ENCODE measurements at regions not wholly inside any gene's neighbourhood (a gene's known extent, or its start where the extent isn't known, plus 50 kb on each side); places are given as distances from the start of the nearest gene placed in this dataset.
A peak's percentile ranks its signal among the peaks of the same experiment; 100 is the strongest.

DNA sequence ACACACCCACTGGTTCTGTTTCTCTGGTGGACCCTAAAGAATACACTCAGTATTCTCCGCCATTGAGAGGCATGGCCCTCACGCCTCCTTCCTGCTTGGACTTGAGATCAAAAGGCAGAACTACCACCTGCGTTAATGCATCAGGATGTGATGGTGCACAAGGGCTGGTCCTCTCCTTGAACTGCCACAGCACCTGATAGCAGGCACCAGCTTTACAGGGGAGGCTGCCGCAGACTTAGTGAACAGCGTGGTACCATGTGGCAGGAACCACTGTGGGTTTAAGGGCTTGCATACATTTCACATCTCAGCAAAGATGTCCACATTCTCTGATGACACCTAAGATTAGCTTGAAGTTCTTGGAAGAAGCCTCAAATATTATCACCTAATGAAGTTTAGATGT, 208.7 kb downstream of the GADD45G start:
- DNase-seq = no peak

GRCh38 chr9:89814340-89815040, 209.7 kb downstream of the GADD45G start:
- DNase-seq = peak in 1 of 2 experiments; percentile 60

DNA sequence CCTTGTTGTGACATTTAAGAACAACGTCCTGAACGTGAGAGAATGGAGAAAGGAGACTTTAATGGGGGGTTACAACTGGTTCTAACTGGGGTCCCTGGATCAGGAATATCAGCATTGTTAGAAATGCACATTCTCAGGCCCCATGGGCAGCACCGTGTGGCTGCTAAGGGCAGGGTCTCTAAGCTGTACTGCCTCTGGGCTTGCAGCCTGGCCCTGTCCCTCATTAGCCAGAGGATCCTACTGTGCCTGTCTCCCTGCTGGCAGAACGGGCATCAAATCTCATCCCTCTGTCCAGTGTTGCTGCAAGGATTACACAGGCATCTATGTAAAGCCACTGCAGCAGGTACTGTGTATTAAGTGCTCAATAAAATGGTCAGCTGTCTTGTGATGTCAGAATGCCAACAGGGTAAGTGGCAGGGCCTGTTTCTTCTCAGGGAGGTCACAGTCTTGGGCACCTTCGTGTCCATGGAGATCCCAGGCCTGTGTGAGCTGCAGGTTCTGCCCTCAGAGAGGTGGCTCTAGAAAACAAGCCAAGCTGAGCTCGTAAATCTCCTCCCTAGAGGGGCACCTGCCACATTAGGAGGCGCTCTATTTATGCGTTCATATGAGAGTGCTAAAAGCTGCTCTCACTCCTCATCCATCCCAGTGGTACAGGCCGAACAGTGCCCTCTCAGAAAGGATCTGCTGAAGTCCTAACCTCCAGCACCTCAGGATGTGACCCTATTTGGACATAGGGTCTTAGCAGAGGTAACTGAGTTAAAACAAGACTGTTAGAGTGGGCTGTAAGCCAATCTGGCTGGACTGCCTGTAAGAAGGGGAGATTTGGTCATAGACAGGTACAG, 210.5 kb downstream of the GADD45G start:
- DNase-seq = no peak

GRCh38 chr9:89815903-89816573, 211.2 kb downstream of the GADD45G start:
- no peak for DNase-seq

DNA sequence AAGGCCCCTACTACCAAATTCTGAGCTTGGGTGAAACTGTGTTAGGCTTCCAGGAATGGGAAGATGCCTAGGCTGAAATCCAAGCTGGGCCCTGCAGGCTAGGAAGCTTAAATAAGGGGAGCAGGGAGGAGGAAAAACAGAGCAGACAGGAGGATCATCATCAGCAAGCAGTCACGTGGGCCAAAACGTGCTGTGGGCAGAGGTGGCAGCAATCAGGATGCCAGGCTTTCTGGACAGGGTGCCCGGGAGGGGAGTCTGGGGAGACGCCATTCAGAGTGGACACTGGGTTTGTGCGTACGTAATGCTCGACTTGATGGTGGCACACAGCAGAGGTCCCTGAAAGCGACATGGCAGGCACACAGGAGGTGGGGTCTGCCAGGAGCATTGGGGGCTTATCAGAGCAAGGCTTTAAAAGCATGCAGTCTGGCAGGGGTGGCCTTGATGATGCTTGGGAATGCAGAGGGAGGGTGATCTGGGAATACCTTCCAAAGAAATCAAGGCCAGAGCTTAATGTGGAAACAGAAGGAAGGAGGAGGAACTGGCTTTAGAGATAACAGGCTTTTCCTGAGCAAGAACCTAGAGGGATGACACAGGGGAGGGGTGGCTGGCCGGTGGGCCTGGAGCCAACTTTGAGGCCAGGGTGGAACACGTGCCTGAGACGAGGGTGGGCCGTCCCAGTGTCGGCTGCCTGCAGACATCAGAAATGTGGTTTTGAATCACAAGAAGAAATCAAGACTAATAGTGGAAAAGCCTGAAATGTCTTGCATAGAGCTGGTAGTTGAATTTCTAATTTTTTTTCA, 212.5 kb downstream of the GADD45G start:
- DNase-seq = no peak

- no peak for DNase-seq
Measured at GRCh38 chr9:89820337-89820736, 215.5 kb downstream of the GADD45G start.

GRCh38 chr9:89821081-89821480, 216.3 kb downstream of the GADD45G start:
- DNase-seq = no peak

- DNase-seq = no peak
Measured at GRCh38 chr9:89822996-89823395, 218.2 kb downstream of the GADD45G start.

- no peak for DNase-seq
Measured at GRCh38 chr9:89825669-89826068, 220.9 kb downstream of the GADD45G start.

- DNase-seq = no peak
Measured at GRCh38 chr9:89826186-89826585, 221.4 kb downstream of the GADD45G start.

DNA sequence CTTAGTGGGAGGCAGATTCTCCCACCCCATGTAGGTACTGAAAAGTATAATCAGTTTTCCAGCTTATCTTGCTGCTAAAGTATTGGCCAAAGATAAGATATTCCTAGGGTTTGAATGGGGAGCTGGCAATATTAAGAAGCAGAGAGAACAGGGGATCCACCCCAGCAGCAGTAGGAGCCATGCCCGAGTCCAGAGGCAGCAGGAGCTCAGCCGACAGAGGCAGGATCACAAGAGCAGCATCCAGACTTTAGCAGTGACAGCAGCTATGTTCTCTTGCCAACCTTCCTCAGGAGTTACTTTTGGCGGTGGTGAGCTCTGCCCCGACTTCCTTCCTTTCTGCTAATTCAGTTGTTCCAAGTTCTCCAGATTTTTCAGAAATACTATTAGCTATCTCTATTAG, 224.5 kb downstream of the GADD45G start:
- no peak for DNase-seq

- DNase-seq = no peak
Measured at GRCh38 chr9:89835666-89836065, 230.9 kb downstream of the GADD45G start.

DNA sequence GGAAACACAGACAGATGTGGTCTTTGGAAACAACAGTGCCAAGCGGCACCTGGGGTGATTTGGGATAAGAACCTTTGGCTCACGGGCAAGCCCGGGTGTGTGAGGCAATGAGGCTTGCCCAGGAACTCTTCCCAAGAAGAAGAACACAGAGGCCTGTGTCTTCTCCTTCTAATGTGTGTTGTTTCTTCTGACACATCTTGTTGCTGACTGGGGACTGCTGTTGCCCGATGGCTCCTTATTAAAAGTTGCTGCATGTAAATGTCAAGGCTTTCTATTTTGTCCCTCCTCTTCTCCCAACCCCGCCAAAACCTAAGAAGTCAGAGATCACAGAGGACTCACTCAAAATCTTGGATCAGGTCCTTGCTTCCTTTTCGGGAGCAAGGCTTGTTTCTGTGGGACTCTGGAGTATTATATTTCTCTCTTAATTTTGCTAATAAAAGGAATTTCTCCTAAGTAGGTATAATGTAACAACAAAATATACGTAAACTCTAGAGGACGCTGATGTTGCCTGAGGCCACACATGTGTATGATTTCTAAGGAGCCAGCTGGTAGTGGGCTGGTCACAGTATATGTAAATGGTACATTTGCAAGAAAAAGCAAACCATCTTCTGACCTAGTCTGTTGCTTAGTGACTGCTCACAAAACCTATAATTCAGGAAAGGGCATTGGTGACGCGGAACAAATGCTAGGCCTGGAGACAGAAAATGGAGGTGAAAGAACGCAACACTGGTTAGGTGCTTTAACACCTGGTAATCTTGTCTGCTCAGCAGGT, 232.5 kb downstream of the GADD45G start:
- DNase-seq = no peak

- DNase-seq = no peak
Measured at GRCh38 chr9:89837934-89838310, 233.1 kb downstream of the GADD45G start.

DNA sequence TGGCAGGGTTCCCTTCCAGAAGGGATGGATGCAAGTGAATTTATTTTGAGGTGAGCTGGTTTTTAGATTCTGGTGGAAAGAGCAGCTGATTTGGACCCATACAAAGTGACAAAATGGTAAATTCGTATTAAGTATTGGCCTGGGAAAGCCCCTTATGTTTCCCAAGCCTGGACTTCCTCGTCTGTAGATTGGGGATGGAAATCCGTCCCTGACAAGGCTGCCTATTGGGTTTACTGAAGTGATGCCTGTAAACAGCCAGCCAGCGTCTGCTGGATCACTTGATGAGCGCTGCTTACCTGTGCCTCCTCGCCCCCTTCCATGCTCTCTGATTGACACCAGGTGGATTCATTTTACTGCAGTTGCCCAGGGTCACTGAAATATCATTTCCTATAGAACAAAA, 233.8 kb downstream of the GADD45G start:
- DNase-seq = no peak

- no peak for DNase-seq
Measured at GRCh38 chr9:89839449-89839848, 234.6 kb downstream of the GADD45G start.

GRCh38 chr9:89839952-89840351, 235.1 kb downstream of the GADD45G start:
- DNase-seq = no peak

- no peak for DNase-seq
Measured at GRCh38 chr9:89841456-89841855, 236.6 kb downstream of the GADD45G start.

GRCh38 chr9:89842267-89842768, 237.5 kb downstream of the GADD45G start:
- DNase-seq = no peak

DNA sequence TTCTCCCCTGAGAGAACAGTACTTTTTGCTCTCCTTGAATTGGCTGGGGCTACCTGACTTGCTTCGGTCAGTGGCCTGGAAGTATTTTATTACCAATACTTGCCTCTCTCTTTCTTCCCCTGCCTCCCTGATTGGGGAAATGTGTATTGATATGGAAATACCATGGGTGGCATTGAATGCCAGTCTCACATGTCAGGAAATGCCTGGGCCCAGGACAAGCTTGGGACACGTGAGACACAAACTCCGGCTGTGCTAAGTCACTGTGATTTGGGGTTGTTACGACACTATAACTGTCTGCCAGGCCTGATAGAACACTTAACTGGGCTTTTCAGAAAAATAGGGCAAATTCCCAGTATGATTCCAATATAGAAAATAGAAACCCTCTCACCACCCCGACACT, 238.3 kb downstream of the GADD45G start:
- no peak for DNase-seq

GRCh38 chr9:89843591-89843990, 238.8 kb downstream of the GADD45G start:
- no peak for DNase-seq

DNA sequence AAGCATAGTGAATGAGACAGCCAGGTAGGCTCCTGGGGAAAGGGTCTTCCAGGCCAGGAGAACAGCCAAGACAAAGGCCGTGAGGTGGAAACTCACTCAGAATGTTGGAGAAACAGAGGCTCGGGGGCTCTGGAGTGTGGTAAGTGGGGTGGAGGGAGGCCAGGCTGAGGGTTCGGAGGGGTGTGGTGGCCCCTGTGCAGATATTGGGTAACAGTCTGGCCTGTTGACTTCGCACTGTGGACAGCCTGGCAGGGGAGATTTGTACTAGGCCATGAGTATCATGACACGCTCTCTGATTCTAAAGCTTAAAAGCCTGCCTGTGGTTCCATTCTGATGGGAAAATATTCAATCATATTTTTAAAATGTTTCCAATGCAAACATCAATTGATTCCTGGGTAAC, 239.3 kb downstream of the GADD45G start:
- no peak for DNase-seq

Measured in NCI-H524 (cell line).